HFFc6 (cell line): ENCODE measurements at regions not wholly inside any gene's neighbourhood (a gene's known extent, or its start where the extent isn't known, plus 50 kb on each side); places are given as distances from the start of the nearest gene placed in this dataset.

Experiments
- DNase-seq: peaks from one replicate; pipeline ENCODE4 v3.0.0-alpha.2; 2018
- H3K27ac Mint-ChIP-seq: 2 replicates; pipeline ENCODE4 v1.8.0; 2020; ENCODE audit warnings: mild to moderate bottlenecking, mixed read lengths
- H3K27me3 Mint-ChIP-seq: 2 replicates; pipeline ENCODE4 v1.8.0; 2021; ENCODE audit warnings: mild to moderate bottlenecking, moderate library complexity, mixed read lengths; ENCODE audit not compliant: insufficient read depth
- H3K36me3 Mint-ChIP-seq: 2 replicates; pipeline ENCODE4 v1.8.0; 2021; ENCODE audit warnings: low read depth, mixed read lengths
- H3K4me1 Mint-ChIP-seq: 2 replicates; pipeline ENCODE4 v1.8.0; 2020; ENCODE audit warnings: low read depth, mixed read lengths
- H3K4me3 Mint-ChIP-seq: 2 replicates; pipeline ENCODE4 v1.8.0; 2020; ENCODE audit warnings: mild to moderate bottlenecking, moderate library complexity, mixed read lengths
- H3K9me3 Mint-ChIP-seq: 2 replicates; pipeline ENCODE4 v1.8.0; 2020; ENCODE audit warnings: mild to moderate bottlenecking, mixed read lengths
- TF ChIP-seq, protein P1 (sequence below): fragments of 200-600 bp; sonication (generic); IDR thresholded peaks from 2 replicates; pipeline ENCODE4 v1.5.0; 2021; ENCODE audit warnings: antibody characterized with exemption, mild to moderate bottlenecking

DNA sequence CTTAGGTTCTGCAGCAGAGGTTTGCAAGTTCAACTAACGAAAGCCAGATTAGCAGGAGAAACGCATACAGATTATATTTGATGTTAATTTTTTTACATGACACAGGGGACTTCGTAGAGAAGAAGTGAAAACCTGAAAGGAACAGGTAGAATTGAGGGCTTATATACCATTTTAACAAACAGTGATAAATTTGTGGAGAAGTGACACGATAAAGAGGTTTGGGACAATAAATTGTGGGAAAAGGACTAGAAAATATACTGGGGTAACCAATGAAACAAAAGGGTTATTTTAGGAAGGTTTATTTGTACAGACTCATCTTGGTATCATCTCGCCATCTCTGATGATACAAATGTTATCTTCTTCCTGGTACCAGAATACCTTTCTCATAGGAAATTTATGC is 452.9 kb downstream of the SETD4 start:
- Mint-ChIP-seq H3K4me3 (no peak overlapping the region), H3K27ac (no peak overlapping the region), H3K4me1 (peaks cover 41% of the 10 kb centered on the region), H3K27me3 (peaks cover 2% of the 10 kb centered on the region), H3K36me3 (no peaks in the 10 kb centered on the region), H3K9me3 (peaks cover 5% of the 10 kb centered on the region)
- no peak for DNase-seq
- TF ChIP-seq, protein P1, sequence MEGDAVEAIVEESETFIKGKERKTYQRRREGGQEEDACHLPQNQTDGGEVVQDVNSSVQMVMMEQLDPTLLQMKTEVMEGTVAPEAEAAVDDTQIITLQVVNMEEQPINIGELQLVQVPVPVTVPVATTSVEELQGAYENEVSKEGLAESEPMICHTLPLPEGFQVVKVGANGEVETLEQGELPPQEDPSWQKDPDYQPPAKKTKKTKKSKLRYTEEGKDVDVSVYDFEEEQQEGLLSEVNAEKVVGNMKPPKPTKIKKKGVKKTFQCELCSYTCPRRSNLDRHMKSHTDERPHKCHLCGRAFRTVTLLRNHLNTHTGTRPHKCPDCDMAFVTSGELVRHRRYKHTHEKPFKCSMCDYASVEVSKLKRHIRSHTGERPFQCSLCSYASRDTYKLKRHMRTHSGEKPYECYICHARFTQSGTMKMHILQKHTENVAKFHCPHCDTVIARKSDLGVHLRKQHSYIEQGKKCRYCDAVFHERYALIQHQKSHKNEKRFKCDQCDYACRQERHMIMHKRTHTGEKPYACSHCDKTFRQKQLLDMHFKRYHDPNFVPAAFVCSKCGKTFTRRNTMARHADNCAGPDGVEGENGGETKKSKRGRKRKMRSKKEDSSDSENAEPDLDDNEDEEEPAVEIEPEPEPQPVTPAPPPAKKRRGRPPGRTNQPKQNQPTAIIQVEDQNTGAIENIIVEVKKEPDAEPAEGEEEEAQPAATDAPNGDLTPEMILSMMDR = no peak

DNA sequence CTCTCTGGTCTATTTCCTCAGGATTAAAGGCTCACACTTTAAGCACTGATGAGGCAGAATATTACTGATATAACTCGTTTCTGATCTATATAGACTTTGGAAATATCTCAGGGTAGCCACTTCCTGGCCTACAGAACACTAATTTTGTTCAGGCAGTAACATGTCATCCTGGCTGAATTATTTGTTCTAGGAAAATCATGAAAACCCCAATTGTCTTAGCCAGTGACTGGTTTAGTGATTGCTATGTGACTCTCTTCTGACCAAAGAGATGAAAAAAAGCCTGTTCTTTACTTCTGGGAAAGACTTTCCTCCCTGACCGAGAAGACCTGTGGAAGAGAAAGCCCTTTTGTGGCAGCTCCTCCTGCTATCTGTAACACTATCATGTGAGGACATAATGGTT is 453.7 kb downstream of the SETD4 start:
- Mint-ChIP-seq H3K4me3 (no peak overlapping the region), H3K27me3 (peaks cover 2% of the 10 kb centered on the region), H3K4me1 (peaks cover 33% of the 10 kb centered on the region), H3K36me3 (no peaks in the 10 kb centered on the region), H3K27ac (no peak overlapping the region), H3K9me3 (peaks cover 5% of the 10 kb centered on the region)
- DNase-seq = no peak
- TF ChIP-seq, protein P1 = no peak

DNA sequence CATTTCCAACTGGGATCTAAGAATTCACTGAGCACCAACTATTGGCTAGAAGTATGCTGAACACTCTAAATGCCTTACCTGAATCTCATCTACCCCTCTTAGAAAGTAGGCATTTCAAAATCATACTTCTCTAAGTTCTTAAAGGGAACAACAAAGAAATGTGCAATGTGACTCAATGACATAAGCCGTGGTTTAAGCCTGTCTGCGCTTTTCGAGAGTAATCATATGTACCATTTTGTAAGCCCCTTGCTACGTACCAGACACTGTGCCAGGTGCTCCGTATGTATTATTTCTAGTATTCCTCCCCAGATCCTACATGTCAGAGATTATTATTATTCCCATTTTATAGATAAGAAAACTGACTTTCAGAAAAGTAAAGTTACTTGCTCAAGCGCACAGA is 454.2 kb downstream of the SETD4 start:
- DNase-seq = no peak
- H3K27me3 Mint-ChIP-seq = peaks cover 2% of the 10 kb centered on the region
- H3K4me3 Mint-ChIP-seq = no peak overlapping the region
- H3K9me3 Mint-ChIP-seq = peaks cover 5% of the 10 kb centered on the region
- TF ChIP-seq, protein P1 = no peak
- H3K27ac Mint-ChIP-seq = no peak overlapping the region
- no peaks in the 10 kb centered on the region for H3K36me3 Mint-ChIP-seq
- peaks cover 28% of the 10 kb centered on the region for H3K4me1 Mint-ChIP-seq

DNA sequence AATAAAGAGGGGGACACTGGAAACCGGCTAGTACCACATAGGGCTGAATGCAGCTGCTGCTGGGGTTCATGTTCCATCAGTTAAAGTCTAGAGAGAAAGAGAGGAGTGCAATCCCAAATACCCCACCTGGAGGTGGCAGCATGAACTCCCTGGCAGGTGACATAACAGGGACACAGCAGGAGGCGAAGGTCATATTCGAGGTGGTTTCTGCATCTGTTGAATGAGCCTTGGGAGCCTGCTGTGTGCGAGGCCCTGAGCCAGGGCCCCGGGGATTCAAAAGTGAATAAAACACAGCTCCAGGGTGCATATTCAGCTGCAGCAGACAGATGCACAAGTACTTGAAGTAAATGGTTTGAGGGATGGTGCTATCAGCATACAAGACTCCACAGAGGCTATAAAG is 456.8 kb downstream of the SETD4 start:
- DNase-seq = no peak
- H3K9me3 Mint-ChIP-seq = peaks cover 5% of the 10 kb centered on the region

DNA sequence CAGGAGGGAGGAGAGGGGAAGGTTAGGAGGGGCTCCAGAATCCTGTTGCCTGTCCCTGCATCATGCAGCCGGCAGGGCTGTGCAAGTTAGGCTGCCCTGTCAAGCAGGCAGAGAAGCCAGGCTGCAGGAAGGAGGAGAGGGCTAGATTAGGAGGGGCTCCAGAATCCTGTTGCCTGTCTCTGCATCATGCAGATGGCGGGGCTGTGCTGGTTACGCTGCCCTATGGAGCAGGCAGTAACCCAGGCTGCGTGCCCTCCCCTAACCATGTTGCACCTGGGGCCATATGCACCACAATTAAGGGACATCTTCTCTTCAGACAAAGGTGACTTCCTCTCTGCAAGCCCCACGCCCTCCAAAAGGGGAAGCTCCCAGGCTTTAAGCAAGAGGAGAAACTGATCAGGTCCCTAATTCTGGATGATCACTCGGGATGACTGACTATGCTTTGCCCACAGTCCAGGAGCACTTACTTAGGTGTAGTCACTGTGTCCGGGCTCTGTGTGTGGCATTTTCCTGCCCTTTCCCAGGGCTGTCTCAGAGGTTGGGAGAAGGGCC is 457.4 kb downstream of the SETD4 start:
- Mint-ChIP-seq H3K27ac (no peak overlapping the region), H3K27me3 (peaks cover 3% of the 10 kb centered on the region), H3K4me3 (no peak overlapping the region), H3K36me3 (no peaks in the 10 kb centered on the region), H3K9me3 (peaks cover 5% of the 10 kb centered on the region), H3K4me1 (peaks cover 10% of the 10 kb centered on the region; the same call in 1 of the 2 replicates)
- TF ChIP-seq, protein P1 = no peak
- no peak for DNase-seq

More for the DNA sequence above, 456.8 kb downstream of the SETD4 start:
- Mint-ChIP-seq H3K4me1 (peaks cover 16% of the 10 kb centered on the region), H3K36me3 (no peaks in the 10 kb centered on the region), H3K27me3 (peaks cover 3% of the 10 kb centered on the region), H3K4me3 (no peak overlapping the region), H3K27ac (no peak overlapping the region)
- TF ChIP-seq, protein P1 = peak; percentile 21

DNA sequence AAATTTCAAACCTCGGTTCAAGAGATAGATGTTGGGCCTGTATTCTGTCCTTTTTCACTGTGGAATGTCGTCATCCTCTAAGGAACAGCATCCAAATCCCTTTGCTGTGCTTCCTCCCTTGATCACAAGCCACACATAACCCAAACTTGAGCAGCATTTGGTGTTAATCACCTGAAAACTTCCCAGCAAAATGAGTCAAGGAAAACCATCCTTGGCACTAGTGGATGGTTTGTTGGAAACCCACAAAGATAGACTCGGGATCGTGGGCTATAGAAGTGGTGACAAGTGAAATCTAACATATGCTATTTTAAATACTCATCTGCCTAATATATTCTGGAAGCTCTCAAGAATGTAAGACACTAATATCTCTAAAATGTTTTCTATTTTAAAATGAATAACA is 459.1 kb downstream of the SETD4 start:
- Mint-ChIP-seq H3K4me1 (peaks cover 25% of the 10 kb centered on the region), H3K9me3 (no peaks in the 10 kb centered on the region), H3K4me3 (no peak overlapping the region), H3K36me3 (no peaks in the 10 kb centered on the region), H3K27me3 (peaks cover 2% of the 10 kb centered on the region), H3K27ac (no peak overlapping the region)
- DNase-seq = no peak
- TF ChIP-seq, protein P1 = no peak
